HEK293 (cell line): ENCODE measurements at regions not wholly inside any gene's neighbourhood (a gene's known extent, or its start where the extent isn't known, plus 50 kb on each side); places are given as distances from the start of the nearest gene placed in this dataset.
A peak's percentile ranks its signal among the peaks of the same experiment; 100 is the strongest.

ENCODE experiments used
- CTCF ChIA-PET: fragments of 350-600 bp; formaldehyde crosslinking; extraction: SDS; loops from one replicate; lab custom pipeline; 2021; ENCODE audit warnings: antibody characterized with exemption; lab: Yijun Ruan, JAX
- POLR2A ChIA-PET: fragments of 300-600 bp; formaldehyde crosslinking; extraction: SDS; loops from one replicate; lab custom pipeline; 2020; ENCODE audit warnings: antibody characterized with exemption, inconsistent platforms; lab: Yijun Ruan, JAX
- H3K27ac ChIP-seq: fragments of 200-500 bp; sonication (Bioruptor generic); 2 replicates; pipeline ENCODE4 v1.5.1; 2014; ENCODE audit warnings: low read depth, low read length, control low read depth, inconsistent platforms; ENCODE audit errors: extremely low read depth
- H3K36me3 ChIP-seq, 2 experiments: fragments of 200-500 bp in 1 of 2; sonication (Bioruptor generic) in 1 of 2; 1 replicate in 1 of 2; 2 replicates in 1 of 2; pipeline ENCODE4 v1.5.1; 2014 to 2017; ENCODE audit warnings: inconsistent platforms in 2 of 2, low read length in 2 of 2; ENCODE audit not compliant: control insufficient read depth in 2 of 2, insufficient read depth in 1 of 2
- H3K4me1 ChIP-seq: fragments of 200-500 bp; sonication (Bioruptor generic); 2 replicates; pipeline ENCODE4 v1.5.1; 2014; ENCODE audit warnings: mild to moderate bottlenecking, low read length, inconsistent platforms; ENCODE audit not compliant: control insufficient read depth, insufficient read depth
- H3K4me3 ChIP-seq: 2 replicates; pipeline ENCODE4 v1.5.1; 2011; ENCODE audit warnings: low read depth, mild to moderate bottlenecking, control low read depth, low read length, moderate library complexity
- H3K9me3 ChIP-seq: fragments of 200-500 bp; sonication (Bioruptor generic); 2 replicates; pipeline ENCODE4 v1.5.1; 2014; ENCODE audit warnings: low read depth, low read length, inconsistent platforms; ENCODE audit not compliant: control insufficient read depth, insufficient read depth
- ELK4 ChIP-seq: IDR thresholded peaks from 2 replicates; pipeline ENCODE4 v1.6.1; 2011; ENCODE audit warnings: mild to moderate bottlenecking, low read depth, low read length, borderline replicate concordance
- HOXC10 ChIP-seq: sonication (generic); formaldehyde crosslinking; IDR thresholded peaks from 2 replicates; pipeline ENCODE4 v1.8.1; 2023; ENCODE audit warnings: mild to moderate bottlenecking, missing genetic modification reagents
- KLF16 ChIP-seq: fragments of 450-650 bp; formaldehyde crosslinking; IDR thresholded peaks from 2 replicates; pipeline ENCODE4 v1.5.1; 2017; ENCODE audit warnings: missing biosample characterization, missing genetic modification characterization
- PRDM4 ChIP-seq: fragments of 450-650 bp; formaldehyde crosslinking; IDR thresholded peaks from 2 replicates; pipeline ENCODE4 v1.5.1; 2017; ENCODE audit warnings: missing biosample characterization, missing genetic modification characterization
- SCRT1 ChIP-seq: fragments of 450-650 bp; formaldehyde crosslinking; IDR thresholded peaks from 2 replicates; pipeline ENCODE4 v1.5.1; 2016; ENCODE audit warnings: missing biosample characterization, missing genetic modification characterization, borderline replicate concordance
- TRIM28 ChIP-seq: IDR thresholded peaks from 2 replicates; pipeline ENCODE4 v1.6.1; 2011; ENCODE audit warnings: low read length, control low read depth, borderline replicate concordance
- ZBTB10 ChIP-seq: fragments of 450-650 bp; formaldehyde crosslinking; IDR thresholded peaks from 2 replicates; pipeline ENCODE4 v1.5.1; 2016; ENCODE audit warnings: missing biosample characterization, missing genetic modification characterization
- ZBTB49 ChIP-seq: fragments of 450-650 bp; formaldehyde crosslinking; IDR thresholded peaks from 2 replicates; pipeline ENCODE4 v1.5.1; 2016; ENCODE audit warnings: missing biosample characterization, missing genetic modification characterization, low read depth
- ZFP69B ChIP-seq: fragments of 450-650 bp; formaldehyde crosslinking; IDR thresholded peaks from 2 replicates; pipeline ENCODE4 v1.5.1; 2016; ENCODE audit warnings: missing biosample characterization, missing genetic modification characterization
- ZNF157 ChIP-seq: fragments of 450-650 bp; formaldehyde crosslinking; IDR thresholded peaks from 2 replicates; pipeline ENCODE4 v1.5.1; 2016; ENCODE audit warnings: missing biosample characterization, missing genetic modification characterization
- ZNF169 ChIP-seq: fragments of 450-650 bp; formaldehyde crosslinking; IDR thresholded peaks from 2 replicates; pipeline ENCODE4 v1.5.1; 2016; ENCODE audit warnings: missing biosample characterization, missing genetic modification characterization
- ZNF24 ChIP-seq: fragments of 450-650 bp; formaldehyde crosslinking; IDR thresholded peaks from 2 replicates; pipeline ENCODE4 v1.5.1; 2016; ENCODE audit warnings: missing biosample characterization, missing genetic modification characterization
- ZNF248 ChIP-seq: fragments of 450-650 bp; formaldehyde crosslinking; IDR thresholded peaks from 2 replicates; pipeline ENCODE4 v1.5.1; 2017; ENCODE audit warnings: missing biosample characterization, missing genetic modification characterization
- ZNF292 ChIP-seq: fragments of 450-650 bp; formaldehyde crosslinking; IDR thresholded peaks from 2 replicates; pipeline ENCODE4 v1.5.1; 2016; ENCODE audit warnings: low read depth, missing biosample characterization, missing genetic modification characterization, borderline replicate concordance
- ZNF350 ChIP-seq: fragments of 450-650 bp; formaldehyde crosslinking; IDR thresholded peaks from 2 replicates; pipeline ENCODE4 v1.5.0; 2017; ENCODE audit warnings: missing biosample characterization, mild to moderate bottlenecking, missing genetic modification characterization
- ZNF354C ChIP-seq: fragments of 450-650 bp; formaldehyde crosslinking; IDR thresholded peaks from 2 replicates; pipeline ENCODE4 v1.5.1; 2016; ENCODE audit warnings: missing biosample characterization, missing genetic modification characterization, low read depth, borderline replicate concordance
- ZNF366 ChIP-seq: fragments of 450-650 bp; formaldehyde crosslinking; conservative IDR thresholded peaks from 2 replicates; pipeline ENCODE4 v1.5.1; 2016; ENCODE audit warnings: missing biosample characterization, missing genetic modification characterization
- ZNF394 ChIP-seq: fragments of 450-650 bp; formaldehyde crosslinking; IDR thresholded peaks from 2 replicates; pipeline ENCODE4 v1.5.1; 2016; ENCODE audit warnings: missing biosample characterization, missing genetic modification characterization, mild to moderate bottlenecking, moderate library complexity, borderline replicate concordance
- ZNF416 ChIP-seq: fragments of 450-650 bp; formaldehyde crosslinking; IDR thresholded peaks from 2 replicates; pipeline ENCODE4 v1.5.1; 2016; ENCODE audit warnings: missing biosample characterization, missing genetic modification characterization
- ZNF433 ChIP-seq: fragments of 450-650 bp; formaldehyde crosslinking; IDR thresholded peaks from 2 replicates; pipeline ENCODE4 v1.5.1; 2016; ENCODE audit warnings: missing biosample characterization, missing genetic modification characterization, low read depth
- ZNF48 ChIP-seq: fragments of 450-650 bp; formaldehyde crosslinking; IDR thresholded peaks from 2 replicates; pipeline ENCODE4 v1.5.1; 2016; ENCODE audit warnings: missing biosample characterization, missing genetic modification characterization
- ZNF621 ChIP-seq: fragments of 450-650 bp; formaldehyde crosslinking; IDR thresholded peaks from 2 replicates; pipeline ENCODE4 v1.5.1; 2017; ENCODE audit warnings: missing biosample characterization, missing genetic modification characterization
- ZNF626 ChIP-seq: fragments of 450-650 bp; sonication (Bioruptor Pico); formaldehyde crosslinking; IDR thresholded peaks from 2 replicates; pipeline ENCODE4 v1.5.1; 2018; ENCODE audit warnings: missing biosample characterization, missing genetic modification characterization, inconsistent platforms
- ZNF658 ChIP-seq: fragments of 450-650 bp; formaldehyde crosslinking; IDR thresholded peaks from 2 replicates; pipeline ENCODE4; 2016; ENCODE audit warnings: missing biosample characterization, missing genetic modification characterization
- ZNF704 ChIP-seq: fragments of 450-650 bp; formaldehyde crosslinking; IDR thresholded peaks from 2 replicates; pipeline ENCODE4 v1.5.1; 2016; ENCODE audit warnings: missing biosample characterization, missing genetic modification characterization
- ZSCAN30 ChIP-seq: fragments of 450-650 bp; IDR thresholded peaks from 2 replicates; pipeline ENCODE4 v1.5.1; 2018; ENCODE audit warnings: missing biosample characterization, mild to moderate bottlenecking, missing genetic modification characterization, moderate library complexity

- no peak for TF ChIP-seq ZBTB10 (tag by site-specific recombination)
- TF ChIP-seq HOXC10 (CRISPR knock-in tag), result no peak
- TF ChIP-seq ZNF704 (tag by site-specific recombination), result no peak
- TF ChIP-seq ZNF292 (tag by site-specific recombination), result no peak
- no peak for TF ChIP-seq ZNF248 (tag by site-specific recombination)
- no peak for TF ChIP-seq ZNF48 (tag by site-specific recombination)
- TF ChIP-seq ZNF433, result no peak
- no peak for TF ChIP-seq ZNF394
- no peak for TF ChIP-seq ZSCAN30 (tag by site-specific recombination)
- TF ChIP-seq PRDM4 (tag by site-specific recombination), result no peak
Measured at GRCh38 chr12:31853520-31853919, 105.7 kb upstream of the RESF1 start (continued).

DNA sequence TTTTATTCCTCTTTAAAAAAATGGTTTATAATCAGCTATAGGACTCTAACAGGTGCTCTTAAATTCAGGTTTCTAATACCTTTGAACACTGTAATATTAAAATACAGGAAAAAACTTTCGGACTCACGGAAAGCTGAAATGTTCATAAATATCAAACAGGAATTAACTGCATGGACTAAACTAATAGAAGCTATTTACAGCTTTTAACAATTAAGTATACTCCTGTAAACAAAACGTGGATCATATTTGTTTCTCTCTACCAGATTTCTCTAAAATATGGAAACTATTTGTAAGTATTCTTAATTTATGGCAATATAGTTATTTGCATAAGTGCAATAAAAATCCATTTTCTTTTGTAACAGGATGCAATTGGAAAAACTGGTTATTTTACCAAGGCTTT lies 108.9 kb upstream of the RESF1 start:
- ChIA-PET CTCF (interaction anchor here (0.5 to 0.8 kb wide), 3 partner anchors 151 to 488 kb away, joined by 3 read pairs; no protein-coding TSS in a partner anchor), POLR2A (no interaction called here)
- Histone ChIP-seq H3K27ac (no peak overlapping the region), H3K9me3 (no peaks in the 10 kb centered on the region), H3K36me3 (no peaks in the 10 kb centered on the region), H3K4me3 (no peak overlapping the region), H3K4me1 (no peaks in the 10 kb centered on the region)
- TF ChIP-seq PRDM4 (tag by site-specific recombination), result no peak
- TF ChIP-seq TRIM28, result no peak
- no peak for TF ChIP-seq ZNF24 (tag by site-specific recombination)
- no peak for TF ChIP-seq ZNF658 (tag by site-specific recombination)
- TF ChIP-seq ZNF157 (tag by site-specific recombination), result no peak
- no peak for TF ChIP-seq ZBTB49 (tag by site-specific recombination)
- peak; percentile 64; the same call in 1 of the 2 replicates for TF ChIP-seq ZNF626 (tag by site-specific recombination)
- no peak for TF ChIP-seq ZNF354C (tag by site-specific recombination)
- no peak for TF ChIP-seq ELK4
- no peak for TF ChIP-seq ZNF366 (tag by site-specific recombination)
- TF ChIP-seq ZFP69B (tag by site-specific recombination), result no peak
- TF ChIP-seq SCRT1 (tag by site-specific recombination), result 0 out of 2 replicates have a peak, but pooled peaks have one; percentile 11
- TF ChIP-seq ZNF350 (tag by site-specific recombination), result no peak
- 0 out of 2 replicates have a peak, but pooled peaks have one; percentile 55 for TF ChIP-seq ZNF621 (tag by site-specific recombination)
- no peak for TF ChIP-seq KLF16 (tag by site-specific recombination)
- 0 out of 2 replicates have a peak, but pooled peaks have one; percentile 72 for TF ChIP-seq ZNF169 (tag by site-specific recombination)
- peak; percentile 78; the same call in 1 of the 2 replicates for TF ChIP-seq ZNF416 (tag by site-specific recombination)
